ENCODE measurements at regions not wholly inside any gene's neighbourhood (a gene's known extent, or its start where the extent isn't known, plus 50 kb on each side); places are given as distances from the start of the nearest gene placed in this dataset.

- no peaks in the 10 kb centered on the region for H3K4me1 ChIP-seq (ENCODE audit: insufficient read depth, poor library complexity, severe bottlenecking)
- DNase-seq (ENCODE audit: low spot score) (no peak), ATAC-seq (ENCODE audit: low read depth) (no peak)
- H3K9me3 ChIP-seq (ENCODE audit: severe bottlenecking) = no peaks in the 10 kb centered on the region
- H3K27me3 ChIP-seq (ENCODE audit: insufficient read depth, poor library complexity, severe bottlenecking) = no peaks in the 10 kb centered on the region
- H3K36me3 ChIP-seq (ENCODE audit: low read depth) = no peaks in the 10 kb centered on the region
- no peak for TF ChIP-seq CTCF (IDR thresholded peaks at IDR 0.05; ENCODE audit: poor library complexity, severe bottlenecking)
- no peak overlapping the region for H3K4me3 ChIP-seq (ENCODE audit: severe bottlenecking)
- no peak overlapping the region for H3K27ac ChIP-seq (ENCODE audit: poor library complexity, severe bottlenecking)
These were observed 53.5 kb upstream of the ACSL1 start for GRCh38 chr4:184879271-184879670.

- no peak for ATAC-seq (ENCODE audit: low read depth)
- Histone ChIP-seq H3K4me3 (ENCODE audit: severe bottlenecking) (no peak overlapping the region), H3K36me3 (ENCODE audit: low read depth) (no peaks in the 10 kb centered on the region), H3K27ac (ENCODE audit: poor library complexity, severe bottlenecking) (no peak overlapping the region), H3K27me3 (ENCODE audit: insufficient read depth, poor library complexity, severe bottlenecking) (no peaks in the 10 kb centered on the region), H3K4me1 (ENCODE audit: insufficient read depth, poor library complexity, severe bottlenecking) (no peaks in the 10 kb centered on the region), H3K9me3 (ENCODE audit: severe bottlenecking) (no peaks in the 10 kb centered on the region)
- no peak for TF ChIP-seq CTCF (IDR thresholded peaks at IDR 0.05; ENCODE audit: poor library complexity, severe bottlenecking)
- DNase-seq (ENCODE audit: low spot score) = no peak
These were observed 56.5 kb upstream of the ACSL1 start for GRCh38 chr4:184882276-184882675.

- ATAC-seq (ENCODE audit: low read depth) = no peak
- no peak overlapping the region for H3K27ac ChIP-seq (ENCODE audit: poor library complexity, severe bottlenecking)
- no peak for TF ChIP-seq CTCF (IDR thresholded peaks at IDR 0.05; ENCODE audit: poor library complexity, severe bottlenecking)
These were observed 57.3 kb upstream of the ACSL1 start for GRCh38 chr4:184883024-184883423.

GRCh38 chr4:184884883-184885282, 59.1 kb upstream of the ACSL1 start:
- no peak for ATAC-seq (ENCODE audit: low read depth)
- Histone ChIP-seq H3K4me1 (ENCODE audit: insufficient read depth, poor library complexity, severe bottlenecking) (no peaks in the 10 kb centered on the region), H3K4me3 (ENCODE audit: severe bottlenecking) (no peak overlapping the region), H3K27me3 (ENCODE audit: insufficient read depth, poor library complexity, severe bottlenecking) (no peaks in the 10 kb centered on the region), H3K36me3 (ENCODE audit: low read depth) (no peaks in the 10 kb centered on the region), H3K9me3 (ENCODE audit: severe bottlenecking) (no peaks in the 10 kb centered on the region), H3K27ac (ENCODE audit: poor library complexity, severe bottlenecking) (no peak overlapping the region)
- no peak for DNase-seq (ENCODE audit: low spot score)
- TF ChIP-seq CTCF (IDR thresholded peaks at IDR 0.05; ENCODE audit: poor library complexity, severe bottlenecking) = no peak

More at GRCh38 chr4:184883024-184883423, 57.3 kb upstream of the ACSL1 start:
- Histone ChIP-seq H3K36me3 (ENCODE audit: low read depth) (no peaks in the 10 kb centered on the region), H3K27me3 (ENCODE audit: insufficient read depth, poor library complexity, severe bottlenecking) (no peaks in the 10 kb centered on the region), H3K4me3 (ENCODE audit: severe bottlenecking) (no peak overlapping the region), H3K4me1 (ENCODE audit: insufficient read depth, poor library complexity, severe bottlenecking) (no peaks in the 10 kb centered on the region), H3K9me3 (ENCODE audit: severe bottlenecking) (no peaks in the 10 kb centered on the region)
- DNase-seq (ENCODE audit: low spot score) = no peak

- H3K36me3 ChIP-seq (ENCODE audit: low read depth) = no peaks in the 10 kb centered on the region
- no peak for TF ChIP-seq CTCF (IDR thresholded peaks at IDR 0.05; ENCODE audit: poor library complexity, severe bottlenecking)
- no peaks in the 10 kb centered on the region for H3K4me1 ChIP-seq (ENCODE audit: insufficient read depth, poor library complexity, severe bottlenecking)
- H3K27ac ChIP-seq (ENCODE audit: poor library complexity, severe bottlenecking) = no peak overlapping the region
- no peak overlapping the region for H3K4me3 ChIP-seq (ENCODE audit: severe bottlenecking)
- H3K9me3 ChIP-seq (ENCODE audit: severe bottlenecking) = no peaks in the 10 kb centered on the region
- H3K27me3 ChIP-seq (ENCODE audit: insufficient read depth, poor library complexity, severe bottlenecking) = no peaks in the 10 kb centered on the region
- ATAC-seq (ENCODE audit: low read depth) (no peak), DNase-seq (ENCODE audit: low spot score) (no peak)
These were observed 59.8 kb upstream of the ACSL1 start for GRCh38 chr4:184885602-184886001.

All from RWPE2 (cell line).